ENCODE measurements at regions not wholly inside any gene's neighbourhood (a gene's known extent, or its start where the extent isn't known, plus 50 kb on each side); places are given as distances from the start of the nearest gene placed in this dataset.

DNA sequence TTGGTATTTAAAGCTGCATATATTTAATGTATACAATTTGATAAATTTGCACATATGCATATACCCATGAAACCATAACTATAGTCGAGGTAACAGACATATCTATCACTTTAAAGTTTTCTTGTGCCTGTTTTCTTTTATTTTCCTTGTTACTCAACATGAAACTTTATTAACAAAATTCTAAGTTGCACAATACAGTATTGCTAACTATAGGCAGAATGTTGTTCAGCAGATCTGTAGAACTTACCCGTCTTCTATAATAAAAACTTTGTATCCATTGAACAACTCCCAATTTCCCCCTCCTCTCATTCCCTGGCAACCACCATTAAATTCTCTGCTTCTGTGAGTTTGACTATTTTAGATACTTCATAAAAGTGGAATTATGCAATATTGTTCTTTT is 404.6 kb upstream of the KCND2 start:
- TF ChIP-seq, protein P1, sequence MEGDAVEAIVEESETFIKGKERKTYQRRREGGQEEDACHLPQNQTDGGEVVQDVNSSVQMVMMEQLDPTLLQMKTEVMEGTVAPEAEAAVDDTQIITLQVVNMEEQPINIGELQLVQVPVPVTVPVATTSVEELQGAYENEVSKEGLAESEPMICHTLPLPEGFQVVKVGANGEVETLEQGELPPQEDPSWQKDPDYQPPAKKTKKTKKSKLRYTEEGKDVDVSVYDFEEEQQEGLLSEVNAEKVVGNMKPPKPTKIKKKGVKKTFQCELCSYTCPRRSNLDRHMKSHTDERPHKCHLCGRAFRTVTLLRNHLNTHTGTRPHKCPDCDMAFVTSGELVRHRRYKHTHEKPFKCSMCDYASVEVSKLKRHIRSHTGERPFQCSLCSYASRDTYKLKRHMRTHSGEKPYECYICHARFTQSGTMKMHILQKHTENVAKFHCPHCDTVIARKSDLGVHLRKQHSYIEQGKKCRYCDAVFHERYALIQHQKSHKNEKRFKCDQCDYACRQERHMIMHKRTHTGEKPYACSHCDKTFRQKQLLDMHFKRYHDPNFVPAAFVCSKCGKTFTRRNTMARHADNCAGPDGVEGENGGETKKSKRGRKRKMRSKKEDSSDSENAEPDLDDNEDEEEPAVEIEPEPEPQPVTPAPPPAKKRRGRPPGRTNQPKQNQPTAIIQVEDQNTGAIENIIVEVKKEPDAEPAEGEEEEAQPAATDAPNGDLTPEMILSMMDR (IDR thresholded peaks at IDR 0.05; ENCODE audit: poor library complexity, severe bottlenecking): no peak
- TF ChIP-seq, protein P2, sequence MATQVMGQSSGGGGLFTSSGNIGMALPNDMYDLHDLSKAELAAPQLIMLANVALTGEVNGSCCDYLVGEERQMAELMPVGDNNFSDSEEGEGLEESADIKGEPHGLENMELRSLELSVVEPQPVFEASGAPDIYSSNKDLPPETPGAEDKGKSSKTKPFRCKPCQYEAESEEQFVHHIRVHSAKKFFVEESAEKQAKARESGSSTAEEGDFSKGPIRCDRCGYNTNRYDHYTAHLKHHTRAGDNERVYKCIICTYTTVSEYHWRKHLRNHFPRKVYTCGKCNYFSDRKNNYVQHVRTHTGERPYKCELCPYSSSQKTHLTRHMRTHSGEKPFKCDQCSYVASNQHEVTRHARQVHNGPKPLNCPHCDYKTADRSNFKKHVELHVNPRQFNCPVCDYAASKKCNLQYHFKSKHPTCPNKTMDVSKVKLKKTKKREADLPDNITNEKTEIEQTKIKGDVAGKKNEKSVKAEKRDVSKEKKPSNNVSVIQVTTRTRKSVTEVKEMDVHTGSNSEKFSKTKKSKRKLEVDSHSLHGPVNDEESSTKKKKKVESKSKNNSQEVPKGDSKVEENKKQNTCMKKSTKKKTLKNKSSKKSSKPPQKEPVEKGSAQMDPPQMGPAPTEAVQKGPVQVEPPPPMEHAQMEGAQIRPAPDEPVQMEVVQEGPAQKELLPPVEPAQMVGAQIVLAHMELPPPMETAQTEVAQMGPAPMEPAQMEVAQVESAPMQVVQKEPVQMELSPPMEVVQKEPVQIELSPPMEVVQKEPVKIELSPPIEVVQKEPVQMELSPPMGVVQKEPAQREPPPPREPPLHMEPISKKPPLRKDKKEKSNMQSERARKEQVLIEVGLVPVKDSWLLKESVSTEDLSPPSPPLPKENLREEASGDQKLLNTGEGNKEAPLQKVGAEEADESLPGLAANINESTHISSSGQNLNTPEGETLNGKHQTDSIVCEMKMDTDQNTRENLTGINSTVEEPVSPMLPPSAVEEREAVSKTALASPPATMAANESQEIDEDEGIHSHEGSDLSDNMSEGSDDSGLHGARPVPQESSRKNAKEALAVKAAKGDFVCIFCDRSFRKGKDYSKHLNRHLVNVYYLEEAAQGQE (IDR thresholded peaks at IDR 0.05; ENCODE audit: borderline replicate concordance): no peak
- no peak for TF ChIP-seq SMC3 (conservative IDR thresholded peaks at IDR 0.05; ENCODE audit: poor library complexity)
- TF ChIP-seq EZH2 (IDR thresholded peaks at IDR 0.05; ENCODE audit: borderline replicate concordance, insufficient read depth, low read length, poor library complexity, severe bottlenecking): no peak

Data from neural cell (in vitro differentiated cells).